SK-N-SH (cell line): ENCODE measurements at regions not wholly inside any gene's neighbourhood (a gene's known extent, or its start where the extent isn't known, plus 50 kb on each side); places are given as distances from the start of the nearest gene placed in this dataset.
A peak's percentile ranks its signal among the peaks of the same experiment; 100 is the strongest.

ENCODE experiments used
- CTCF ChIA-PET: fragments of 300-600, 350-600 bp; formaldehyde crosslinking; extraction: SDS; loops from one replicate; lab custom pipeline; 2021; lab: Yijun Ruan, JAX
- POLR2A ChIA-PET: fragments of 350-600 bp; sonication (Branson Sonifier 250); formaldehyde crosslinking; extraction: SDS; loops from one replicate; lab custom pipeline; 2020; ENCODE audit warnings: antibody characterized with exemption, inconsistent platforms; lab: Yijun Ruan, JAX
- DNase-seq: peaks from one replicate; pipeline ENCODE4 v3.0.0; 2012
- H2AFZ ChIP-seq: fragments of 200-600 bp; sonication (generic); 2 replicates; pipeline ENCODE4 v1.8.1; 2016; ENCODE audit warnings: antibody characterized with exemption, mild to moderate bottlenecking, low read depth
- H3F3A ChIP-seq: fragments of 200-600 bp; sonication (generic); replicated peaks from 2 replicates; pipeline ENCODE3; 2016; ENCODE audit warnings: antibody characterized with exemption, mild to moderate bottlenecking; ENCODE audit not compliant: insufficient read depth
- H3K27ac ChIP-seq, 2 experiments: fragments of 200-500 bp in 1 of 2; fragments of 200-600 bp in 1 of 2; sonication (Bioruptor generic) in 1 of 2; sonication (generic), shearing (Covaris generic) in 1 of 2; 2 replicates each; pipeline versions ENCODE4 v1.5.1 to v1.6.1; 2014 to 2016; ENCODE audit warnings: low read depth in 2 of 2, inconsistent platforms in 1 of 2, low read length in 1 of 2, mild to moderate bottlenecking in 1 of 2, mixed read lengths in 1 of 2
- H3K27me3 ChIP-seq: fragments of 200-600 bp; sonication (generic), shearing (Covaris generic); 2 replicates; pipeline ENCODE4 v1.6.1; 2016; ENCODE audit warnings: mixed run types; ENCODE audit not compliant: insufficient read depth
- H3K36me3 ChIP-seq, 2 experiments: fragments of 200-500 bp in 1 of 2; fragments of 200-600 bp in 1 of 2; sonication (Bioruptor generic) in 1 of 2; sonication (generic) in 1 of 2; replicated peaks in 1 of 2; 2 replicates each; pipeline versions ENCODE3 to v1.5.1; 2014 to 2016; ENCODE audit warnings: low read length in 1 of 2, mild to moderate bottlenecking in 1 of 2; ENCODE audit not compliant: insufficient read depth in 2 of 2, control insufficient read depth in 1 of 2
- H3K4me1 ChIP-seq, 2 experiments: fragments of 200-500 bp in 1 of 2; fragments of 200-600 bp in 1 of 2; sonication (Bioruptor generic) in 1 of 2; sonication (generic), shearing (Covaris generic) in 1 of 2; 2 replicates each; pipeline versions ENCODE4 v1.5.1 to v1.6.1; 2014 to 2016; ENCODE audit warnings: low read depth in 1 of 2, low read length in 1 of 2, mixed run types in 1 of 2; ENCODE audit not compliant: insufficient read depth in 2 of 2, control insufficient read depth in 1 of 2
- H3K4me2 ChIP-seq: fragments of 200-600 bp; sonication (generic), shearing (Covaris generic); 2 replicates; pipeline ENCODE4 v1.6.1; 2017; ENCODE audit warnings: mixed run types
- H3K4me3 ChIP-seq, 2 experiments: fragments of 200-500 bp in 1 of 2; fragments of 200-600 bp in 1 of 2; sonication (Bioruptor generic) in 1 of 2; sonication (generic), shearing (Covaris generic) in 1 of 2; 2 replicates each; pipeline versions ENCODE4 v1.5.1 to v1.8.1; 2014 to 2016; ENCODE audit warnings: low read depth in 2 of 2, inconsistent platforms in 1 of 2, low read length in 1 of 2, mild to moderate bottlenecking in 1 of 2, mixed read lengths in 1 of 2, moderate library complexity in 1 of 2
- H3K79me2 ChIP-seq: fragments of 200-600 bp; sonication (generic); 2 replicates; pipeline ENCODE4 v1.8.1; 2017; ENCODE audit warnings: mild to moderate bottlenecking; ENCODE audit not compliant: insufficient read depth
- H3K9ac ChIP-seq: fragments of 200-600 bp; sonication (generic); 2 replicates; pipeline ENCODE4 v1.6.1; 2017; ENCODE audit warnings: mixed run types
- H3K9me2 ChIP-seq: fragments of 200-600 bp; sonication (generic); 2 replicates; pipeline ENCODE4 v1.6.1; 2017; ENCODE audit warnings: mixed run types
- H3K9me3 ChIP-seq: fragments of 200-600 bp; sonication (generic); 2 replicates; pipeline ENCODE4 v1.6.1; 2017; ENCODE audit warnings: mixed run types, mild to moderate bottlenecking, moderate library complexity
- H4K20me1 ChIP-seq: fragments of 200-600 bp; sonication (generic); 2 replicates; pipeline ENCODE4 v1.6.1; 2017; ENCODE audit warnings: mild to moderate bottlenecking, mixed run types; ENCODE audit not compliant: insufficient read depth
- CHD2 ChIP-seq: fragments of 150-350 bp; IDR thresholded peaks from 2 replicates; pipeline ENCODE4 v1.6.1; 2018; ENCODE audit warnings: low read length; ENCODE audit not compliant: partially characterized antibody
- ELF1 ChIP-seq: IDR thresholded peaks from 2 replicates; pipeline ENCODE4 v1.4.0; 2012
- EP300 ChIP-seq, 2 experiments: IDR thresholded peaks; 2 replicates each; pipeline versions ENCODE4 v1.4.0 to v1.6.1; 2012; ENCODE audit warnings: borderline replicate concordance in 1 of 2, low read depth in 1 of 2, low read length in 1 of 2
- FOSL2 ChIP-seq: IDR thresholded peaks from 2 replicates; pipeline ENCODE4 v1.4.0; 2012; ENCODE audit warnings: low read depth, mild to moderate bottlenecking, moderate library complexity, borderline replicate concordance
- FOXJ3 ChIP-seq: sonication (generic); formaldehyde crosslinking; IDR thresholded peaks from 2 replicates; pipeline ENCODE4 v1.5.1; 2020; ENCODE audit warnings: mild to moderate bottlenecking, missing genetic modification reagents
- GABPA ChIP-seq: IDR thresholded peaks from 2 replicates; pipeline ENCODE4 v1.4.0; 2012; ENCODE audit warnings: low read depth, mild to moderate bottlenecking
- JUND ChIP-seq: IDR thresholded peaks from 2 replicates; pipeline ENCODE4 v1.4.0; 2012
- MXI1 ChIP-seq: IDR thresholded peaks from 2 replicates; pipeline ENCODE4 v1.6.1; 2012; ENCODE audit warnings: mild to moderate bottlenecking, low read depth, low read length, improper control_type of control experiment
- NFIC ChIP-seq: IDR thresholded peaks from 2 replicates; pipeline ENCODE4 v1.4.0; 2012; ENCODE audit warnings: borderline replicate concordance
- POLR2AphosphoS5 ChIP-seq: IDR thresholded peaks from 2 replicates; pipeline ENCODE4 v1.6.1; 2012; ENCODE audit warnings: low read depth, low read length
- RAD21 ChIP-seq: IDR thresholded peaks from 2 replicates; pipeline ENCODE4 v1.6.1; 2012; ENCODE audit warnings: mild to moderate bottlenecking, low read length
- RCOR1 ChIP-seq: fragments of 150-350 bp; IDR thresholded peaks from 2 replicates; pipeline ENCODE4 v1.6.1; 2017; ENCODE audit warnings: antibody characterized with exemption, low read length
- RXRA ChIP-seq: IDR thresholded peaks from 2 replicates; pipeline ENCODE4 v1.4.0; 2012; ENCODE audit warnings: low read depth, mild to moderate bottlenecking, borderline replicate concordance
- SIN3A ChIP-seq: IDR thresholded peaks from 2 replicates; pipeline ENCODE4 v1.6.1; 2012; ENCODE audit warnings: low read depth, mild to moderate bottlenecking, low read length, moderate library complexity, borderline replicate concordance
- TAF1 ChIP-seq: IDR thresholded peaks from 2 replicates; pipeline ENCODE4 v1.6.1; 2012; ENCODE audit warnings: low read depth, mild to moderate bottlenecking, low read length, moderate library complexity, borderline replicate concordance
- TEAD4 ChIP-seq: IDR thresholded peaks from 2 replicates; pipeline ENCODE4 v1.4.0; 2012; ENCODE audit warnings: mild to moderate bottlenecking, borderline replicate concordance; ENCODE audit not compliant: insufficient read depth
- WGBS: methylation state at CpG from one replicate; pipeline ENCODE4 v1.1.6; 2017; ENCODE audit warnings: low lambda C conversion rate; 5-methylcytosine and 5-hydroxymethylcytosine counted together
- TF ChIP-seq, protein P1 (sequence below): IDR thresholded peaks from 2 replicates; pipeline ENCODE4 v1.6.1; 2012; ENCODE audit warnings: mild to moderate bottlenecking, low read depth, low read length, moderate library complexity
- TF ChIP-seq, protein P2 (sequence below): IDR thresholded peaks from 2 replicates; pipeline ENCODE4 v1.4.0; 2012; ENCODE audit warnings: low read depth, borderline replicate concordance
- TF ChIP-seq, protein P3 (sequence below): IDR thresholded peaks from 2 replicates; pipeline ENCODE4; 2012

DNA sequence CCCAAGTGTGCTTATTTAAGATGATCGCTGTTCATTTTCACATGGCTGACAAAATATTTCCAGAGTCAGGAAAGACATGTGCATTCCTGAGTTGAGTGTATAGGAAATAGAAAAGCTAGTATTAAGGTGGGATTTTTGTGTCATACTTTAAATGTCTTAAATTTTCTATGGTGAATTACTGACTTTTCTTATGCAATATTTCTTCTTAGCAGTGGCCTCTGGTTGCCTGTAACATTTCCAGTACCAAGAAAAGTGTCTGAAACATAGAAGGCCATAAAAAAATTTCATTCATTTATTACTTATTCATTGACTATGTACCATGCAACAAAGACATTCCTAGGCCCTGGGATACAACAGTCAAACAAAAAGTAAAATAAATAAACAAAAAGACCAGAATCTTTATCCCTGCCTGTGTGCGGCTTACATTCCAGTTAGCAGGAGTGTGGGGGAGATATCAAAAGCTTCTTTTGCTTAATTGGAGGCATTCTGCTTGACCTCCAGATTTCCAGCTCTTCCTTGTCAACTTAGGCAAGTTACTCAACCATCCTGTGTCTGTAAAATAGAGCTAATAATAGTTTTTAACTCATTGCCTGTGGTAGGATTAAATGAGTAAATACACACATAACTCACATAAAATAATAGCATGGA is 216.3 kb upstream of the FLRT2 start (continued):
- TF ChIP-seq TAF1 (no peak), TEAD4 (no peak), POLR2AphosphoS5 (no peak)

DNA sequence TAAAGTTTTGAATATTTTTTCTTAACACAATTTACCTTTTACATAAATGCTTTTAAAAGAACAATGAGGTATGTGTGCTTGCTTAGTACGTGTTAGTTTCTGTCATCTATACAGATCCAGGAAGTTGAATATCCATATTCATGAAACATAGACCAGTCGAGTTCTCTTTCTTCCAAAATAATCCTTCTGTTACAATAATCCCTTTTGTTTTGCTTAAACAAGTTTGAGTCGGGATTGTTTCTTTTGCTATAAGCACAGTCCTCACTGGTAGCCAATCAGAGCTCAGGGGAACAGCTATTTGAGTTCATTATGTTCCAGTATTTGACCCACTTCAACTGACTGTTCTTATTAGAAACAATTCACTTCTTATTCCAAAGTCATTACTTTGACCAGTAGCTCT is 214.7 kb upstream of the FLRT2 start:
- H3K27me3 ChIP-seq, result no peaks in the 10 kb centered on the region
- no peak overlapping the region for H3K4me3 ChIP-seq
- H3K9me2 ChIP-seq, result no peaks in the 10 kb centered on the region
- ChIA-PET POLR2A (no interaction called here), CTCF (interaction anchor here (0.5 kb wide), 1 partner anchor 79 kb away, joined by 3 read pairs; no protein-coding TSS in a partner anchor)
- no peaks in the 10 kb centered on the region for H4K20me1 ChIP-seq
- DNase-seq, result no peak
- peaks cover 33% of the 10 kb centered on the region for H3F3A ChIP-seq
- no peak overlapping the region for H3K9ac ChIP-seq
- WGBS, result 17% methylated on average over 3 of the region's 3 CpGs
- H3K27ac ChIP-seq, result peak overlapping the region; percentile 55 to 72; a peak in 2 of 4 replicates
- H3K4me1 ChIP-seq, result peaks cover 0 to 13% of the 10 kb centered on the region in 2 experiments; a peak in 3 of 4 replicates
- H2AFZ ChIP-seq, result peak overlapping the region; percentile 44; the same call in 1 of the 2 replicates
- H3K79me2 ChIP-seq, result no peaks in the 10 kb centered on the region
- no peak for TF ChIP-seq CHD2
- TF ChIP-seq POLR2AphosphoS5, result no peak
- TF ChIP-seq, protein P1, sequence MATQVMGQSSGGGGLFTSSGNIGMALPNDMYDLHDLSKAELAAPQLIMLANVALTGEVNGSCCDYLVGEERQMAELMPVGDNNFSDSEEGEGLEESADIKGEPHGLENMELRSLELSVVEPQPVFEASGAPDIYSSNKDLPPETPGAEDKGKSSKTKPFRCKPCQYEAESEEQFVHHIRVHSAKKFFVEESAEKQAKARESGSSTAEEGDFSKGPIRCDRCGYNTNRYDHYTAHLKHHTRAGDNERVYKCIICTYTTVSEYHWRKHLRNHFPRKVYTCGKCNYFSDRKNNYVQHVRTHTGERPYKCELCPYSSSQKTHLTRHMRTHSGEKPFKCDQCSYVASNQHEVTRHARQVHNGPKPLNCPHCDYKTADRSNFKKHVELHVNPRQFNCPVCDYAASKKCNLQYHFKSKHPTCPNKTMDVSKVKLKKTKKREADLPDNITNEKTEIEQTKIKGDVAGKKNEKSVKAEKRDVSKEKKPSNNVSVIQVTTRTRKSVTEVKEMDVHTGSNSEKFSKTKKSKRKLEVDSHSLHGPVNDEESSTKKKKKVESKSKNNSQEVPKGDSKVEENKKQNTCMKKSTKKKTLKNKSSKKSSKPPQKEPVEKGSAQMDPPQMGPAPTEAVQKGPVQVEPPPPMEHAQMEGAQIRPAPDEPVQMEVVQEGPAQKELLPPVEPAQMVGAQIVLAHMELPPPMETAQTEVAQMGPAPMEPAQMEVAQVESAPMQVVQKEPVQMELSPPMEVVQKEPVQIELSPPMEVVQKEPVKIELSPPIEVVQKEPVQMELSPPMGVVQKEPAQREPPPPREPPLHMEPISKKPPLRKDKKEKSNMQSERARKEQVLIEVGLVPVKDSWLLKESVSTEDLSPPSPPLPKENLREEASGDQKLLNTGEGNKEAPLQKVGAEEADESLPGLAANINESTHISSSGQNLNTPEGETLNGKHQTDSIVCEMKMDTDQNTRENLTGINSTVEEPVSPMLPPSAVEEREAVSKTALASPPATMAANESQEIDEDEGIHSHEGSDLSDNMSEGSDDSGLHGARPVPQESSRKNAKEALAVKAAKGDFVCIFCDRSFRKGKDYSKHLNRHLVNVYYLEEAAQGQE, result no peak
- no peak for TF ChIP-seq ELF1
- no peak for TF ChIP-seq MXI1
- no peak for TF ChIP-seq JUND
- TF ChIP-seq, protein P2, sequence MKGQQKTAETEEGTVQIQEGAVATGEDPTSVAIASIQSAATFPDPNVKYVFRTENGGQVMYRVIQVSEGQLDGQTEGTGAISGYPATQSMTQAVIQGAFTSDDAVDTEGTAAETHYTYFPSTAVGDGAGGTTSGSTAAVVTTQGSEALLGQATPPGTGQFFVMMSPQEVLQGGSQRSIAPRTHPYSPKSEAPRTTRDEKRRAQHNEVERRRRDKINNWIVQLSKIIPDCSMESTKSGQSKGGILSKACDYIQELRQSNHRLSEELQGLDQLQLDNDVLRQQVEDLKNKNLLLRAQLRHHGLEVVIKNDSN, result no peak
- no peak for TF ChIP-seq TAF1
- no peak for TF ChIP-seq SIN3A
- TF ChIP-seq EP300 (IDR thresholded peaks at IDR 0.05; ENCODE audit: borderline replicate concordance in 1 of 2, low read depth in 1 of 2, low read length in 1 of 2), result no peak
- no peak for TF ChIP-seq RXRA
- TF ChIP-seq TEAD4, result no peak
- TF ChIP-seq RCOR1, result no peak
- no peak for TF ChIP-seq RAD21
- TF ChIP-seq NFIC, result no peak
- TF ChIP-seq, protein P3, sequence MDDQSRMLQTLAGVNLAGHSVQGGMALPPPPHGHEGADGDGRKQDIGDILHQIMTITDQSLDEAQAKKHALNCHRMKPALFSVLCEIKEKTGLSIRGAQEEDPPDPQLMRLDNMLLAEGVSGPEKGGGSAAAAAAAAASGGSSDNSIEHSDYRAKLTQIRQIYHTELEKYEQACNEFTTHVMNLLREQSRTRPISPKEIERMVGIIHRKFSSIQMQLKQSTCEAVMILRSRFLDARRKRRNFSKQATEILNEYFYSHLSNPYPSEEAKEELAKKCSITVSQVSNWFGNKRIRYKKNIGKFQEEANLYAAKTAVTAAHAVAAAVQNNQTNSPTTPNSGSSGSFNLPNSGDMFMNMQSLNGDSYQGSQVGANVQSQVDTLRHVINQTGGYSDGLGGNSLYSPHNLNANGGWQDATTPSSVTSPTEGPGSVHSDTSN, result no peak
- no peak for TF ChIP-seq FOXJ3 (CRISPR knock-in tag)
- no peak for TF ChIP-seq FOSL2
- no peak for TF ChIP-seq GABPA
- no peaks in the 10 kb centered on the region for H3K36me3 ChIP-seq
- peak overlapping the region; percentile 21; the same call in 1 of the 2 replicates for H3K4me2 ChIP-seq
- no peaks in the 10 kb centered on the region for H3K9me3 ChIP-seq
